Loucy (cell line): ENCODE measurements at regions not wholly inside any gene's neighbourhood (a gene's known extent, or its start where the extent isn't known, plus 50 kb on each side); places are given as distances from the start of the nearest gene placed in this dataset.

ENCODE experiments used
- EZH2phosphoT487 ChIP-seq: fragments of 200-600 bp; IDR thresholded peaks from 2 replicates; pipeline ENCODE4 v1.6.1; 2018; ENCODE audit warnings: antibody characterized with exemption, mild to moderate bottlenecking, moderate library complexity, borderline replicate concordance
- TF ChIP-seq, protein P1 (sequence below): fragments of 200-600 bp; sonication (generic); conservative IDR thresholded peaks from 2 replicates; pipeline ENCODE4 v1.5.1; 2014; ENCODE audit warnings: mild to moderate bottlenecking, antibody characterized with exemption, low read length

DNA sequence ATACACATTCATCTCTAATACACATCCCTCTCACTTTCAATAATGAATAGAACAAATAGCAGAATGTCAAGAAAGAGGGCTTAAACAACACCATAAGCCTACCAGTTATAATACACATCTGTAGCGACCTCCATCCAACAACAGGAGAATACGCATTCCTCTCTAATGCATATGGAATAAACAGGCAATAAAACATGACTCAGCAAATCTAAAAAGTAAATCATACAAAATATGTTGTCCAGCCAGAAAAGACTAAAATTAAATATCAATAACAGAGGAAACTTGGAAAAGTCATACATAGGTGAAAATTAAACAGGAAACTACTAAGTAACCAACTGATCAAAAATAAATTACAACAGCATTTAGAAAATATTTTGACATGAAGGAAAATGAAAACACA lies 1127.5 kb upstream of the NCAM2 start:
- TF ChIP-seq, protein P1, sequence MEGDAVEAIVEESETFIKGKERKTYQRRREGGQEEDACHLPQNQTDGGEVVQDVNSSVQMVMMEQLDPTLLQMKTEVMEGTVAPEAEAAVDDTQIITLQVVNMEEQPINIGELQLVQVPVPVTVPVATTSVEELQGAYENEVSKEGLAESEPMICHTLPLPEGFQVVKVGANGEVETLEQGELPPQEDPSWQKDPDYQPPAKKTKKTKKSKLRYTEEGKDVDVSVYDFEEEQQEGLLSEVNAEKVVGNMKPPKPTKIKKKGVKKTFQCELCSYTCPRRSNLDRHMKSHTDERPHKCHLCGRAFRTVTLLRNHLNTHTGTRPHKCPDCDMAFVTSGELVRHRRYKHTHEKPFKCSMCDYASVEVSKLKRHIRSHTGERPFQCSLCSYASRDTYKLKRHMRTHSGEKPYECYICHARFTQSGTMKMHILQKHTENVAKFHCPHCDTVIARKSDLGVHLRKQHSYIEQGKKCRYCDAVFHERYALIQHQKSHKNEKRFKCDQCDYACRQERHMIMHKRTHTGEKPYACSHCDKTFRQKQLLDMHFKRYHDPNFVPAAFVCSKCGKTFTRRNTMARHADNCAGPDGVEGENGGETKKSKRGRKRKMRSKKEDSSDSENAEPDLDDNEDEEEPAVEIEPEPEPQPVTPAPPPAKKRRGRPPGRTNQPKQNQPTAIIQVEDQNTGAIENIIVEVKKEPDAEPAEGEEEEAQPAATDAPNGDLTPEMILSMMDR, result no peak
- TF ChIP-seq EZH2phosphoT487, result no peak
